Activated CD4-positive, alpha-beta T cell treated with anti-CD3 and anti-CD28 coated beads for 36 hours (primary cell): ENCODE measurements at regions not wholly inside any gene's neighbourhood (a gene's known extent, or its start where the extent isn't known, plus 50 kb on each side); places are given as distances from the start of the nearest gene placed in this dataset.

Experiments
- ATAC-seq: fragments of 200-7000 bp; cut with Tn5 transposase; one replicate; pipeline ENCODE4 v1.10.0; 2021; ENCODE audit warnings: mild to moderate bottlenecking, moderate library complexity
- CTCF ChIA-PET: fragments of 350-600 bp; sonication (Branson Sonifier 250); formaldehyde crosslinking; loops from one replicate; lab custom pipeline; 2021; ENCODE audit warnings: antibody characterized with exemption; lab: Charles Lee
- POLR2A ChIA-PET: fragments of 350-600 bp; sonication (Branson Sonifier 250); formaldehyde crosslinking; loops from one replicate; lab custom pipeline; 2021; ENCODE audit warnings: antibody characterized with exemption, inconsistent platforms; lab: Charles Lee
- DNase-seq: peaks from one replicate; pipeline ENCODE4 v3.0.0-alpha.2; 2020
- H3K27ac Mint-ChIP-seq: one replicate; pipeline ENCODE4 v1.8.0; 2021; ENCODE audit warnings: mixed read lengths
- H3K27me3 Mint-ChIP-seq: one replicate; pipeline ENCODE4 v1.8.0; 2021; ENCODE audit warnings: mixed read lengths
- H3K36me3 Mint-ChIP-seq: one replicate; pipeline ENCODE4 v1.8.0; 2021; ENCODE audit warnings: low read depth, mixed read lengths
- H3K4me1 Mint-ChIP-seq: one replicate; pipeline ENCODE4 v1.8.0; 2021; ENCODE audit warnings: mixed read lengths
- H3K4me3 Mint-ChIP-seq: one replicate; pipeline ENCODE4 v1.8.0; 2021; ENCODE audit warnings: mild to moderate bottlenecking, moderate library complexity, mixed read lengths
- H3K9me3 Mint-ChIP-seq: one replicate; pipeline ENCODE4 v1.8.0; 2021; ENCODE audit warnings: low read depth, mixed read lengths
- intact Hi-C, 2 experiments: fragments of 100-400 bp; cut with DNase I in 1 of 2; cut with micrococcal nuclease in 1 of 2; formaldehyde crosslinking; loops; one replicate each; pipeline versions ENCODE4 v1.14.2 to v1.15.1; 2022 to 2024; cut with DNase I, micrococcal nuclease

- no peak overlapping the region for H3K27ac Mint-ChIP-seq
- POLR2A ChIA-PET: no interaction called here
- intact Hi-C loops: no loop called here
- ATAC-seq (no peak), DNase-seq (no peak)
- no peaks in the 10 kb centered on the region for H3K36me3 Mint-ChIP-seq
- no peak overlapping the region for H3K4me3 Mint-ChIP-seq
- H3K27me3 Mint-ChIP-seq: peaks cover 8% of the 10 kb centered on the region
- H3K4me1 Mint-ChIP-seq: peaks cover 2% of the 10 kb centered on the region
- CTCF ChIA-PET: interaction anchor here (1.6 kb wide), 1 partner anchor 9 kb away, joined by 4 read pairs; no protein-coding TSS in a partner anchor
- no peaks in the 10 kb centered on the region for H3K9me3 Mint-ChIP-seq
Observed at GRCh38 chr7:25398418-25398817, 170.1 kb upstream of the NPVF start.

GRCh38 chr7:25399000-25399750 is 170.9 kb upstream of the NPVF start:
- intact Hi-C loops: no loop called here
- H3K27ac Mint-ChIP-seq: no peak overlapping the region

GRCh38 chr7:25402532-25402931 is 174.2 kb upstream of the NPVF start:
- ChIA-PET CTCF (interaction anchor here (1.2 to 1.3 kb wide), 2 partner anchors 11 to 163 kb away, joined by 3 read pairs; no protein-coding TSS in a partner anchor), POLR2A (interaction anchor here (0.6 to 0.7 kb wide), 2 partner anchors 447 to 978 kb away, joined by 4 to 6 read pairs; no protein-coding TSS in a partner anchor)
- Mint-ChIP-seq H3K4me3 (no peak overlapping the region), H3K36me3 (no peaks in the 10 kb centered on the region), H3K9me3 (no peaks in the 10 kb centered on the region), H3K27ac (no peak overlapping the region), H3K4me1 (no peaks in the 10 kb centered on the region), H3K27me3 (peaks cover 11% of the 10 kb centered on the region)
- DNase-seq: no peak
- intact Hi-C loops: no loop called here
- ATAC-seq: peak; percentile 42

More at GRCh38 chr7:25399000-25399750, 170.9 kb upstream of the NPVF start:
- ATAC-seq (no peak), DNase-seq (no peak)
- Mint-ChIP-seq H3K4me1 (peaks cover 2% of the 10 kb centered on the region), H3K4me3 (no peak overlapping the region), H3K27me3 (peaks cover 9% of the 10 kb centered on the region), H3K36me3 (no peaks in the 10 kb centered on the region), H3K9me3 (no peaks in the 10 kb centered on the region)
- ChIA-PET POLR2A (no interaction called here), CTCF (interaction anchor here (1.6 kb wide), 1 partner anchor 9 kb away, joined by 4 read pairs; no protein-coding TSS in a partner anchor)

GRCh38 chr7:25405736-25406135 is 177.4 kb upstream of the NPVF start:
- Mint-ChIP-seq H3K27ac (no peak overlapping the region), H3K36me3 (no peaks in the 10 kb centered on the region), H3K4me3 (no peak overlapping the region), H3K27me3 (peaks cover 11% of the 10 kb centered on the region), H3K9me3 (no peaks in the 10 kb centered on the region), H3K4me1 (no peaks in the 10 kb centered on the region)
- DNase-seq (no peak), ATAC-seq (no peak)
- ChIA-PET POLR2A (no interaction called here), CTCF (interaction anchor here (0.8 to 1.2 kb wide), 2 partner anchors 15 to 160 kb away, joined by 3 read pairs; no protein-coding TSS in a partner anchor)
- intact Hi-C loops: no loop called here

DNA sequence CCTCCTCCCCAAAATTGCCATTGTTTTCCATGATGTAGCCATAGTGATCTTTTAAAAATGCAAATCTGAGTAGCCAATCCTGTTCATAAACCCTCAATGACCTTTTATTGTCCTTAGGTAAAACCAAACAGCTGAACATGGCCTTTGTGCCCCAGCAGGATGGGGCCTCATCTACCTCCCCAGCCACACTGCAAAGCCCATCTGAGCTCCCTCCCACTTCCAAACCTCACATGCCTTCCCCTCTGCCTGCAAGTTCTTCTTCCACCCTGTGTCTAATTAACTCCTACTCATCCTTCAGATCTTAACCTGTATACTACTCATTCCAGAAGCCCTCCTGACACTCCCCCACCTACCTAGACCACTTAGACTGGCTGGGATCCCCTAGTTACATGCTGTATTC is 178.8 kb upstream of the NPVF start:
- CTCF ChIA-PET: no interaction called here

DNA sequence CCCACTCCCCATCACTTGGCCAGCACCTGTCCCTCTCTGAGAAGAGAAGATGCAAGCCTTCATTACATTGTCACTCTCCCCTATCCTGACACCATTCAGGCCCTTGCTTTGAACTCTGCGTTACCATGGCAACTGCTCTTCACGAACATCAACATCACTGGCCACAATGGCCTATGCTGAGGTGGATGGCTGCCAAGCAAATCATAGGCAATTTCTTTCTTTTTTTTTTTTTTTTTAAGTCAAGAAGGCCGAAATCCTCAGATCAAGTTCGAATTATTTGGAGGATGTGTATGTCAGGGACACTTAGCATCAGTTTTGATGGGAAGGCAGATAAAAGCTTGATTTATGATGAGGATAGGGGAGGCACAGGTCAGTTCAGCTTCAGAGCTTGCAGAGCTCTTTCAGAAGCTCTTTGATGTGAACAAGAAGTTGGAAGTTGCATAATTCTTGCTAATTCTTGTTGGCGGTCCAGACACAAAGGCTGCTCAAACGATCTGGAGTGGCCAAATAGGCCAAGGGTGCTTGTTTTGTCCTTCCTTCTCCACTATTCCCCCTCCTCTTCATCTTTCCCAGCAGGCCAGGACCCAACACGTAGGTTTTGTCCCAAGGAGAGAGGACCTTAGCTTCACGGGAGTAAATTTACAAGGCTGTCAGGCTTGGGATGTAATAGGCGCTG is 179.9 kb upstream of the NPVF start:
- POLR2A ChIA-PET: no interaction called here
- ATAC-seq (no peak), DNase-seq (no peak)
- Mint-ChIP-seq H3K9me3 (no peaks in the 10 kb centered on the region), H3K4me3 (no peak overlapping the region), H3K27me3 (peaks cover 7% of the 10 kb centered on the region), H3K27ac (no peak overlapping the region), H3K4me1 (no peaks in the 10 kb centered on the region), H3K36me3 (no peaks in the 10 kb centered on the region)
- intact Hi-C loops: no loop called here
- CTCF ChIA-PET: interaction anchor here (0.6 kb wide), 1 partner anchor 1869 kb away, joined by 4 read pairs; no protein-coding TSS in a partner anchor

More for the DNA sequence above, 178.8 kb upstream of the NPVF start:
- intact Hi-C loops: no loop called here
- ATAC-seq (no peak), DNase-seq (no peak)
- no peaks in the 10 kb centered on the region for H3K36me3 Mint-ChIP-seq
- peaks cover 7% of the 10 kb centered on the region for H3K27me3 Mint-ChIP-seq
- H3K27ac Mint-ChIP-seq: no peak overlapping the region
- no peak overlapping the region for H3K4me3 Mint-ChIP-seq
- no peaks in the 10 kb centered on the region for H3K9me3 Mint-ChIP-seq
- no peaks in the 10 kb centered on the region for H3K4me1 Mint-ChIP-seq
- POLR2A ChIA-PET: no interaction called here

DNA sequence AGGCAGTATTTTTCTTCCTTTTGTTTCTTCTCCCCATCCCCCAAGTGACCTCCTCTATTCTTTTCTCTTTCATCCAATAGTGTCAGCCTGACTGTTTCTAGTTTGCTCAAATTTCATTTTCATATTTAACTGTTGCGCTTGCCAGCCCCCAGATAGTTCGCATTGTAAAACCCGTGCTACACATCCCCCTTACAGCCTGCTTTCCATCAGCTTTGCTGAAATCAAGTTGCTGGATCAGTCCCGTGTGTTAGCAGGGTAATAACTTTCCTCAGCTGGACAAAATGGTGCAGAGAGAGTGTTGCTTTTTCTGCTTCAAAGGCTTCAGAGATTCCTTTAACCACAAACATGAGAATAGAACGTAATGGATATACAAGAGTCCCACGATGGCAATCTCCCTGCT is 180.6 kb upstream of the NPVF start:
- H3K4me1 Mint-ChIP-seq: no peaks in the 10 kb centered on the region
- ChIA-PET CTCF (no interaction called here), POLR2A (no interaction called here)
- intact Hi-C loops: no loop called here
- no peaks in the 10 kb centered on the region for H3K9me3 Mint-ChIP-seq
- no peaks in the 10 kb centered on the region for H3K36me3 Mint-ChIP-seq
- DNase-seq (no peak), ATAC-seq (no peak)
- no peak overlapping the region for H3K4me3 Mint-ChIP-seq
- H3K27ac Mint-ChIP-seq: no peak overlapping the region
- H3K27me3 Mint-ChIP-seq: peaks cover 7% of the 10 kb centered on the region

- no peak overlapping the region for H3K27ac Mint-ChIP-seq
- ATAC-seq: no peak
- no peak overlapping the region for H3K4me3 Mint-ChIP-seq
- POLR2A ChIA-PET: no interaction called here
- H3K4me1 Mint-ChIP-seq: no peaks in the 10 kb centered on the region
- intact Hi-C loops: no loop called here
- H3K9me3 Mint-ChIP-seq: no peaks in the 10 kb centered on the region
- H3K27me3 Mint-ChIP-seq: peaks cover 5% of the 10 kb centered on the region
- CTCF ChIA-PET: no interaction called here
- no peak for DNase-seq
- no peaks in the 10 kb centered on the region for H3K36me3 Mint-ChIP-seq
Observed at GRCh38 chr7:25409897-25410636, 181.8 kb upstream of the NPVF start.

DNA sequence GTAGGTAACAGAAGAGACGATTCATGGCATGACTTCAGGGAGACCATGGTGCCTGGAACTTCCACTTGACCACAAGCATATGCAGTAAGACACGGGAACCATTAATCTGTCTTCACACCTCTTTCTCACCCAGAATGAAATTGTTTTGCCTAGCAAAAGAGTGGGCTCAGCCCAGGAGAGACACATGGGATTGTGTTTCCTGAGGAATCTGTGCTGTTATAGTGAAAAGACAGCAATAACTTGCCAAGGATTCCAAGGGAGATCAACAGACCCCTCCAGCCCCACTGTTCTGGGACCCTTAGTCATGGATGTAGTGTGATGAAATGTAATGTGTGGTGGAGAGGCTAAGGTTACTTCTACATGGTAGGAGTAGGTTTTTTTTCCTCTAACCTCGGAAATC is 192.5 kb upstream of the NPVF start:
- no peaks in the 10 kb centered on the region for H3K9me3 Mint-ChIP-seq
- ATAC-seq (no peak), DNase-seq (no peak)
- CTCF ChIA-PET: no interaction called here
- intact Hi-C loops: no loop called here
- H3K27ac Mint-ChIP-seq: no peak overlapping the region
- no peaks in the 10 kb centered on the region for H3K4me1 Mint-ChIP-seq
- H3K36me3 Mint-ChIP-seq: no peaks in the 10 kb centered on the region
- no peak overlapping the region for H3K4me3 Mint-ChIP-seq
- H3K27me3 Mint-ChIP-seq: peaks cover 10% of the 10 kb centered on the region
- POLR2A ChIA-PET: no interaction called here

- DNase-seq: no peak
- no peak for ATAC-seq
- Mint-ChIP-seq H3K4me3 (no peak overlapping the region), H3K36me3 (no peaks in the 10 kb centered on the region), H3K9me3 (no peaks in the 10 kb centered on the region), H3K4me1 (peaks cover 2% of the 10 kb centered on the region), H3K27ac (no peak overlapping the region), H3K27me3 (peaks cover 5% of the 10 kb centered on the region)
- intact Hi-C loops: no loop called here
- CTCF ChIA-PET: interaction anchor here (0.9 kb wide), 1 partner anchor 142 kb away, joined by 4 read pairs; no protein-coding TSS in a partner anchor
- POLR2A ChIA-PET: no interaction called here
Observed at GRCh38 chr7:25424113-25424512, 195.8 kb upstream of the NPVF start.

DNA sequence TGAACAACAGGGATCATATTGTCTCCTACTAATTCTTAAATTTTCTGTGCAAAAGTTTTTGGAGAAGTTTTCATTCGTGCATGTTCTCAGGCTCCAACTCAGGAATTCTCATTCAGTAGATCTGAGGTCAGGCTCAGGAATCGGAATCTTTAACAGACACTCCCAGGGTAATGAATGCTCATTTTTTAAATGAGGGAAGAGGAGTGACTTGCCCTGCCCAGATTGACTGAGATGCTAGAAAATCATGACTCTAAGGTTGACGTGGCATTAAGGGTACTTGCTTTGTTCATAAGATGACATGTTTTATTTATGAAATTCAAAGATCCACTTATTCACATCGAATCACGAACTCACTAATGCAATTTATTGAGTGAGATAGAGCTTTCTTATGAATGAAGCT is 196.6 kb upstream of the NPVF start:
- ATAC-seq (no peak), DNase-seq (no peak)
- intact Hi-C loops: no loop called here
- H3K9me3 Mint-ChIP-seq: no peaks in the 10 kb centered on the region
- no peaks in the 10 kb centered on the region for H3K36me3 Mint-ChIP-seq
- no peaks in the 10 kb centered on the region for H3K27me3 Mint-ChIP-seq
- H3K4me3 Mint-ChIP-seq: no peak overlapping the region
- ChIA-PET CTCF (no interaction called here), POLR2A (no interaction called here)
- H3K27ac Mint-ChIP-seq: no peak overlapping the region
- peaks cover 2% of the 10 kb centered on the region for H3K4me1 Mint-ChIP-seq
